ENCODE measurements at regions not wholly inside any gene's neighbourhood (a gene's known extent, or its start where the extent isn't known, plus 50 kb on each side); places are given as distances from the start of the nearest gene placed in this dataset.
"Not testable (repeated sequence)": the region's sequence is repeated elsewhere in the genome, so short reads cannot be mapped to it uniquely, and the experiment has no call there.

DNA sequence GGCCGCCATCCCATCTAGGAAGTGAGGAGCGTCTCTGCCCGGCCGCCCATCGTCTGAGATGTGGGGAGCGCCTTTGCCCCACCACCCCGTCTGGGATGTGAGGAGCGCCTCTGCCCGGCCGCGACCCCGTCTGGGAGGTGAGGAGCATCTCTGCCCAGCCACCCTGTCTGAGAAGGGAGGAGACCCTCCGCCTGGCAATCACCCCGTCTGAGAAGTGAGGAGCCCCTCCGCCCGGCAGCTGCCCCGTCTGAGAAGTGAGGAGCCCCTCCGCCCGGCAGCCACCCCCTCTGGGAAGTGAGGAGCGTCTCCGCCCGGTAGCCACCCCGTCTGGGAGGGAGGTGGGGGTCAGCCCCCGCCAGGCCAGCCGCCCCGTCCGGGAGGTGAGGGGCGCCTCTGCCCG lies 194.2 kb upstream of the FBXL4 start:
- DNase-seq (ENCODE audit: low read depth, low spot score): not testable (repeated sequence)

DNA sequence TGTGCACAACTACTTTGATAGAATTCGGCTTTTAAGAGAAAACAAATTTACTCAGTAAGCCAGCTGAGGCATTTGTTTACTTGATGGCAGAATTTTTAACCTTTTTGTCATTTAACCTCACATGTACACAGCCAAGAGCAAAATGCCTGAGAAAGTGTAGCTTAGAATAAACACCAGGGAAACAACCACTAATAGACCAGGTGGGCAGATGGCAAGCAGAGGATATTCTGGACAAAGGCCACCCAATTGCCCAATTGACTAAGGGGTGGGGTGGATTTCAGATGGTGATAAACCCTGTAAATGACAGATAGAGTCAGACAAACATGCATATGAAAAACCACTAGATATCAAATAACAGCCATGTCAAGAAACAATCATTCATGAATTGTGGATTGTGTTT lies 190.7 kb upstream of the FBXL4 start:
- no peak for DNase-seq (ENCODE audit: low read depth, low spot score)

DNA sequence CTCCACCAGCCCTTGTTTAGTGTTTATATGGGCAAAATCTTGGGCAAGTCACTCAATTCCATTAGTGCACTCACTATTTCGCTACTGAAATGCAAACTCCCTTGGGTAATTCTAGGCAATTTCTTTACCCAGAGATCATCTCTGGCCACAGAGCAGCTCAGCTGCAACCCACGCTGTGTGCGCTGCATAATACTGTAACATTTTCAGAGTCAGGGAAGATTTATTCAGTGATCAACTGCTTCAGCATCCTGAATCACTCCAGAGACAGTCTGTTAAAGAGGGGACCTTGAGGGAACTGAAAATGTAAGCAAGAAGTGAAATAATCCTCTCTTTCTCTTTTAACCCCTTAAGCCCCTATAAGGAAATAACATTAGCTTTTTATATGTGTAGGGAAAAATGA lies 189.6 kb upstream of the FBXL4 start:
- no peak for DNase-seq (ENCODE audit: low read depth, low spot score)

DNA sequence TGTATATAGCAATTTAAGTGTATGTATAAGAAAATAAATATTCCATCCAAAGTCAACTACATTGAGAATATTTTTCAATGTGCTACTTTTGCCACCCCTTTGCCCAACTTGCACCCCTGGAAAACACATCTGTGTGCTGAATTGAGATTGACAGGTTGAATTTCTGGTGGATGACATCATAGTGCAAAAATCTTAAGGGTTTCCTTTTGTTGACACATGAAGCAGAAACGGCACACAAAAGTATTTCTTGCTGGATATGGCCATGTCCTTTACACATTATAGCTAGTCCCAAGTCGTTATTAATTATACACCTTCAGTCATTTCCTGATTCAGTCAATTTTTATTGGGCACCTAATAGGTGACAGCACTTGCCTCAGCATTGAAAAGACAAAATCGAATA lies 188.7 kb upstream of the FBXL4 start:
- no peak for DNase-seq (ENCODE audit: low read depth, low spot score)

- DNase-seq (ENCODE audit: low read depth, low spot score): no peak
These were observed 184.4 kb upstream of the FBXL4 start for GRCh38 chr6:99132026-99132635.

DNA sequence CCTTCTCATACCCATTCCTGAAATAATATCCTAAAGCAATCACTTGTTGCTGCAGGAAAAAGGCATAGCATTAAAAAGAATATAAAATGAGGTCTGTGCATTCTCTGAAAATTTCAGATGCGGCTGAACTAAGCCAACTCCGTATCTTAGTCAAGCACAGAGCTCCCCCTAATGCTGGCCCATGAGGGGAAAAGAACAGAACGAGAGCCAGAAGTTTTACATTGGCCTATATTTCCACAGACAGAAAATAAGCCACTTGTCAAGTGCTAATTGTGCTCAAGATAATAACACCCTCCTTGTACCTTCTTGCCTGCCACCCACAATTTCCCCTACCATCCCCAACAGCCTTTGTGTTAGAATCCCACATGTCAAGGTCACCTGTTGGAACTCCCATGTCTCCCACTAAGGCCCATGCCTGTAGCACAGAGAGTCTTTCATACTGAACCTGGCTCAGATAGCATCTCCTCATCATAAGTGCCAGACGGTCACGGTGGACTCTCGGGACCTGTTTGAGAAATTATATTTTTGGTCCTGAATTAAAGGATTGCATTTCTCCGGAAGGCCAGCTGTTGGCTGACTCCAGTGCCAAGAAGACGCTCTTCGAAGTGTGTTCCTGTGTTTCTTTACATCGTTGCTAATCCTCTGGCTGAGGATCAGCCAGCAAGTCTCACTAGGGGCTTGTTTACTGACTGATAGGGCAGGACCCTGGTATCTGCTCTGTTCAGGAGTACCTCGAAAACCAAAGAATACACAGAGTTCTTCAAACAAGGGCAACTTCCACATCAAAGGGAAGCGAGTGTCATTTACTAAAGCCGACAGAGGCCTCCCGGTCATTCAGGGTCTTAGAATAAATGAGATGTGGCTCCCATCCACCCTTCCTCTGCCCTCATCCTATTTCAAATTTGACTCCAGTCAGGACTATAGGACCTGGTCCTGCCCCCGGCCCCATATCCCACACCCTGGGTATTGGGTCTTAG lies 183.4 kb upstream of the FBXL4 start:
- DNase-seq (ENCODE audit: low read depth, low spot score): no peak

- no peak for DNase-seq (ENCODE audit: low read depth, low spot score)
These were observed 182.1 kb upstream of the FBXL4 start for GRCh38 chr6:99129835-99130234.

DNA sequence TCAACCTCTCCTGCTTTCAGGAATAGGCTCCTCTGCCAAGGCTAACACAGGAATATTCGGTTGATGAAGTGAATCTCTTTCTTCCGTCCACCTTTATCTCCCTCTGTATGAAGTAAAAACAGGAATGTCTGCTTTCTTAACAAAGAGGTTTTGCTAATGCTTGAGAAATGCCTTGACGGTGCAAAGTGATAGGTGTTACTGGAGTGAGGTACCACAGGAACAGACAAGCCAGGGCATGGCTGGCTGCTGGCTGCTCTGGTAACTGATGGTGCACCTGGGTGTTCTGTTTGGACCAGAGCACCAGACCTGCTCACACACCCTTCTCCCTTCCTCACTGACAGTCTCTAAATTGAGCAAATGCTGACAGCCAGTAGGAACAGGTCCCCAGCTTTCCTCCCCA lies 174.0 kb upstream of the FBXL4 start:
- no peak for DNase-seq (ENCODE audit: low read depth, low spot score)

DNA sequence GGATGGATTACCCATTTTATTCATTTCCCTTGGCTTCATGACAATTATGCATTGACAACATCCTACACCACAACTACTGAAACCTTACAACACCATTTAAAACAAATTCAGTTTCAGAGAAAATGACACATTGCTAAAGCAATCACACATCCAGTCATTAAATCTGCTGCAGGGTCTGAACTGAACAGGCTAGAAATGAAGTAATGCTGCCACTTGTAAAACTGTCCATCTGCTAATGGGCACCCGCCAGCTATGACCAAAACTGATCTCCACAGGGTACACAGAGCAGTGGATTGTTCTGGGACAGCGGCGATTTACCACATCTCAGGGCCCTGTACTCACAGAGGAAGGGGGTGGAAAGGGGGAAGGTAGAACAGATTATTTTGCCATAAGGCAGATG lies 172.9 kb upstream of the FBXL4 start:
- DNase-seq (ENCODE audit: low read depth, low spot score): no peak

- no peak for DNase-seq (ENCODE audit: low read depth, low spot score)
These were observed 171.6 kb upstream of the FBXL4 start for GRCh38 chr6:99119109-99120031.

DNA sequence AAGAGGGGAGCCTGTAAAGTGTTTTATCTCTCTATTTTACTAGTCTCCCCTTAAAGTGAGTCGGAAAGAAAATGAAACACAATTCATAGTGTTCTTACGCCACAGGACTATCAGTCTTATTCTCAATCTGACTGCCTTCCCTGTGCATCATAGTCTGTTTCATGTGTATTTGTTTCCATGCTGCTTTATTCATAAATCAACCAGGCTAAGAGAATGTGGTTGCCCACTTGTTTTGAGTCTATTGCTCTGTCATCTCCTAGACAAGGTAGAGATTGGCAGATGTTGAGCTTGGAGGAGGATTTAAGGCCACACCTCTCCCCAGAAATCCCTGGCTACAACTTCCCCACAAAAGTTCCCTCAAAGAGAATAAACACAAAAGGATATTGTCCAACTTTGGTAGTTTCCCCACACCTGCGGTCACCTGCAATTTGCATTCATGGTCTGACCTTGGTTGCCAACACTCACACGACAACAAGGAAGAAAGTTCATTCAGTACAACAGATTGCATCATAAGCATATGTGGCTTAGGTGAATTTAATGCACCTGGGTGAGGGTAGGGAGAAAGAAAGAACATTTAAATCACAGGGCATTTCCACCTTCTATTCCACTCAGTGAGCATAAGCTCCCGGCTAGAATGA lies 167.1 kb upstream of the FBXL4 start:
- DNase-seq (ENCODE audit: low read depth, low spot score): no peak

DNA sequence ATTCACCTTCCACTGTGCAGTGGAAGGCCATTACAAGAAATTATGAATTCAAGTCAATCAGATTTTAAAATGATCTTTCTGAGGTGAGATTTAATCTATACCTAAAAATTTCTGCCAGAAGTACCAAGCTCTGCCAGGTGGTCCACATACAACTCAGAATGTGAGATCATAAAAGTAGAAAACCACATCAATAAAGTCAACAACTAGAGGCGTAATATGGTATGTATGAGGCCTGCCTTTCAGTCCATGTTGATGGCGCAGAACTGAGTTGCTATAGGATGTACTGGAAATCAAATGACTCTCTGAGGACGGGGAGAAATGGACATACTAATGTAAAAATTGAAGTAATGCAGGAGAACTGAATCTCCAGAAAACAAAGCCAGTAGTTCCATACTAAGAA lies 163.8 kb upstream of the FBXL4 start:
- DNase-seq (ENCODE audit: low read depth, low spot score): no peak

DNA sequence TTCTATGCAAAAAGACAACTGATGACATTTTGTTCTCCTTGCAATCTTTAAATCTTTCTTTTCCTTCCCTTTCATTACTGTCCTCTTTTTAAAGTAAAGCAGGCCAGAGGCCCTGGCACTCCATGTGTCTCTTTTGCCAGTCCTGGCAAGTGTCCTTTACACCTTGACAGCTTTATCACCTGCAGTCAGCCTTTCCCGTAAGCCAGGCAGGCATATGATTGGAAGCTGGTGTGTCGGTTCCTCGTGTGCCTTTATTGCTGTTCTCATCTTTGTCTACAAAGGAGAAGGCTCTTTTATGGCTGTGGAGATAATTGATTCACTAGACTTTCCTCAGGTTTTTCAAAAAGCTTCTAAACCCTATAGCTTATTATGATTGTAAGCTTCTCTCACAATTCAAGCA lies 162.3 kb upstream of the FBXL4 start:
- no peak for DNase-seq (ENCODE audit: low read depth, low spot score)

GRCh38 chr6:99104218-99104617 lies 156.5 kb upstream of the FBXL4 start:
- DNase-seq (ENCODE audit: low read depth, low spot score): no peak

DNA sequence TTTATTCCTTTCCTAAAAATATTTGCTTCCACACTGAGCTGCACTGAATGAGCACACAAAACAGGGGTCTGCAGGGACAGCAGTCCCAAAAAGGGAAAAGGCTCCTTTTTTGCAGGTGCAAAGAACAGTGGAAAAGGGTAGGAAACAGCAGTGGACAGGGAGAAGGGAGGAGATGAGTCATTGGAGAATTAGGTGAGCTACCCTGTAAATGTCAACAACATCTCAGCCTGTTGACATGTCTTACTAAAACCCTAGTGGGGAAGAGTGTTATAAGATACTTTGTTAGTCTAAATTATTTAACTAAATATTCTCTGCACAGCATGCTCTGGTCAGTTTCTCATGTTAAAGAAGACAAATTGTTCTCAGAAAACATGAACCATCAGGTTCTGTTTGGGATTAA lies 151.5 kb upstream of the FBXL4 start:
- DNase-seq (ENCODE audit: low read depth, low spot score): no peak

- DNase-seq (ENCODE audit: low read depth, low spot score): no peak
These were observed 148.4 kb upstream of the FBXL4 start for GRCh38 chr6:99096170-99096569.

DNA sequence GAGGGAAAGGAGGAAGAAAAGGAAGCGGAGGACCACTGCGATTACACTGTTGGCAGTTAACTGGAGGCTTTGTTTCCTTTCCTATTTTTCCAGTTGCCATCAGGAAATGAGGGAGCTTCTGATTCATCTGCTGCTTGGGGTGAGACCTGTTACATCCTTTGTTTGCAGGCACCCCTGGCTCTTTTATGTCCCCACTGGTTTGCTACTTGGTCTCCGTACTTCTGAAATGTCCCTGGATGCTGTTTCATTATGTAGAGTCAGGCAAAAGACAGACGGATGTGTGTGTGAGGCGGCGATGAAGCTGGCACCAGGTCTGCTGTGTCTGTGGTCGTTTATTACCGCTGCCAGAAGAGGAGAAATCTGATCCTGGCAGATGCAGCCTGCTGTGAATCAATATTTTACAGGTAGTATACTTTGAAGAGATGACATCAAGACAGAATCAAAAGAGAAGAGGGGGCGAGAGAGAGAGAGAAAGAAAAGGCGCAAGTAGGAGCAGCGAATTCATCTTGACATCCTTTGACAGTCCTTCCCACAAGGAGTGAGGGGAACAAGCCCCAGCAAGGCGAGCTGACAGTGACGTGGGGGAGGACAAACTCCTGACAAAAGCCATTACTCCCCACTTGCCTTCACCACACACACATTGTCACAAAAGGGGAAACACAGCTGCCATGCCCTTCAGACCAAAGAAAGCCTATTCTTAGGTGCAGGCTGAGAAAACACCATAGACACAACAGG lies 145.9 kb upstream of the FBXL4 start:
- DNase-seq (ENCODE audit: low read depth, low spot score): no peak

DNA sequence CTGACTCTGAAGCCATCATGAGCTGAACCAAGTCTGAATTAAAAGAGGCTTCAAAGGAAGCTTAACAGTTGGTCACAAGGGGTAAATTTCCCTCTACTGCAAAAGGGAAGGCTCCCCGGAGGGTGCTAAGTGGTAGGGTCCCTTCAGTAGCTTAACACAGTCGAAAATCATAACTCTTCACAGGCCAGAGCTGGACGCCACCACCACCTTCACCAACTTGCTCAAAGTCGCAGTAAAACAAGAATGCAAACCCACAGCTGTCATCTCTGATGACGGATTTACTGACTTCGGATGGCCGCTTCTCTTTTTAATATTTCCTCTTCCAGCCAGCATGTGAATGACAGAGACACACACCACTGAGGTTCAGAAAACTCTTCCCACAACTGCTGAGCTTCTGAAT lies 144.7 kb upstream of the FBXL4 start:
- no peak for DNase-seq (ENCODE audit: low read depth, low spot score)

DNA sequence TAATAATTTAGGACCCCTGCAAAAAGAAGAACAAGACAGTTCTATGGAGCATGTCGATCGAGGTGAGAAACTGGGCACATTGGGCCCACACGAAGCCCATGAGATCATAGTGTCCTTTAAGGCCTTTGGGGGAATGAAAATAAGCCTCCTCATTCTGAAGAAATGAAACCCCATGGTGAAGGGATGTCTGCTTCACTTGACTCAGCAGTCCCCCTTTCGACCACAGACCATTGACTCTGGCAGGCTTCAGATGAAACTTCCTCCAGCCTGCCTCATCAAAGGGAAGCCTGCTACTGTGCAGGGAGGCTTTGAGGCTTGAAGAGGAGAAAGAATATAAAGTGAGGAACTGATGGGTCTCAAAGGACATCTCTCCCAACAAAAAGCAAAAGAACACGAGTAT lies 144.2 kb upstream of the FBXL4 start:
- no peak for DNase-seq (ENCODE audit: low read depth, low spot score)

DNA sequence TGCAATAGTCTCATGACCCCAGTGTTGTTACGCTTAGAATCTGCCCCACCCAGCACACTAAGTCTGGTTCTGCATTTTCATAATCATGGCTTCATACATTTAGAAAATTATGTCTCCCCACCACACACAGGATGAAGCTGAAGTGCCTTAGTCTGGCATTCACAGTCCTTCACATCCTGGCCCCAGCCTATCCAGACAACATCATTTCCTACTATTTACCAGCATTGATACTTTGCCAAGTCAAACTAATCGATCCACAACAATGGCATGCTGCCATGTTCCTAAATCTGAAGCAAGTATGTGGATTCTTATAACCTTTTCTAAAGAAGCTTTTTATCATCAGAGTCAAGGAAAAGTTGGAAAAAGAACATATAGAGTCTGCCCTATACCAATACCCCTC lies 132.4 kb upstream of the FBXL4 start:
- no peak for DNase-seq (ENCODE audit: low read depth, low spot score)

DNA sequence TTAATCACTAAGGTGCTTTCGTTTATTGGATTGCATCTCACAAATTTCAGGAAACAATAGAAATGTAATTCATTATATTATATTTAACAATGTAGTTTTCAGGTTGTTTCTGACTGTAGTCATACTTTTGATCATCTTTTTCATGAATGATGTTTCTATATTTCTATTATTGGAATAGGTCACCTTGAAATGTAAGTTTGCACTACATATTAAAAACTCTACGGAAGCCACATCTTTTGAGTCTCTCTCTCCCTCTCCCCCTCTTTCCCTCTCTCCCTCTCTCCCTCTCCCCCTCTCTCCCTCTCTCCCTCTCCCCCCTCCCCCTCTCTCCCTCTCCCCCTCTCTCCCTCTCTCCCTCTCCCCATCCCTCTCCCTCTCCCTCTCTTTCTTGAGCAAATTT lies 131.3 kb upstream of the FBXL4 start:
- DNase-seq (ENCODE audit: low read depth, low spot score): no peak

Data from brain pericyte (primary cell).